ENCODE measurements at regions not wholly inside any gene's neighbourhood (a gene's known extent, or its start where the extent isn't known, plus 50 kb on each side); places are given as distances from the start of the nearest gene placed in this dataset.
"Not testable (repeated sequence)": the region's sequence is repeated elsewhere in the genome, so short reads cannot be mapped to it uniquely, and the experiment has no call there.

GRCh38 chr16:48024042-48024441 is 131.8 kb downstream of the ABCC12 start:
- DNase-seq (ENCODE audit: low read depth): no peak
- TF ChIP-seq, protein P1, sequence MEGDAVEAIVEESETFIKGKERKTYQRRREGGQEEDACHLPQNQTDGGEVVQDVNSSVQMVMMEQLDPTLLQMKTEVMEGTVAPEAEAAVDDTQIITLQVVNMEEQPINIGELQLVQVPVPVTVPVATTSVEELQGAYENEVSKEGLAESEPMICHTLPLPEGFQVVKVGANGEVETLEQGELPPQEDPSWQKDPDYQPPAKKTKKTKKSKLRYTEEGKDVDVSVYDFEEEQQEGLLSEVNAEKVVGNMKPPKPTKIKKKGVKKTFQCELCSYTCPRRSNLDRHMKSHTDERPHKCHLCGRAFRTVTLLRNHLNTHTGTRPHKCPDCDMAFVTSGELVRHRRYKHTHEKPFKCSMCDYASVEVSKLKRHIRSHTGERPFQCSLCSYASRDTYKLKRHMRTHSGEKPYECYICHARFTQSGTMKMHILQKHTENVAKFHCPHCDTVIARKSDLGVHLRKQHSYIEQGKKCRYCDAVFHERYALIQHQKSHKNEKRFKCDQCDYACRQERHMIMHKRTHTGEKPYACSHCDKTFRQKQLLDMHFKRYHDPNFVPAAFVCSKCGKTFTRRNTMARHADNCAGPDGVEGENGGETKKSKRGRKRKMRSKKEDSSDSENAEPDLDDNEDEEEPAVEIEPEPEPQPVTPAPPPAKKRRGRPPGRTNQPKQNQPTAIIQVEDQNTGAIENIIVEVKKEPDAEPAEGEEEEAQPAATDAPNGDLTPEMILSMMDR (conservative IDR thresholded peaks at IDR 0.05; ENCODE audit: low read length): no peak
- H3K4me3 ChIP-seq (ENCODE audit: low read length): no peak overlapping the region

GRCh38 chr16:48022496-48022895 is 133.3 kb downstream of the ABCC12 start:
- no peak for DNase-seq (ENCODE audit: low read depth)
- no peak overlapping the region for H3K4me3 ChIP-seq (ENCODE audit: low read length)
- TF ChIP-seq, protein P1 (conservative IDR thresholded peaks at IDR 0.05; ENCODE audit: low read length): no peak

GRCh38 chr16:48020617-48021016 is 135.2 kb downstream of the ABCC12 start:
- H3K4me3 ChIP-seq (ENCODE audit: low read length); DNase-seq (ENCODE audit: low read depth): not testable (repeated sequence)

DNA sequence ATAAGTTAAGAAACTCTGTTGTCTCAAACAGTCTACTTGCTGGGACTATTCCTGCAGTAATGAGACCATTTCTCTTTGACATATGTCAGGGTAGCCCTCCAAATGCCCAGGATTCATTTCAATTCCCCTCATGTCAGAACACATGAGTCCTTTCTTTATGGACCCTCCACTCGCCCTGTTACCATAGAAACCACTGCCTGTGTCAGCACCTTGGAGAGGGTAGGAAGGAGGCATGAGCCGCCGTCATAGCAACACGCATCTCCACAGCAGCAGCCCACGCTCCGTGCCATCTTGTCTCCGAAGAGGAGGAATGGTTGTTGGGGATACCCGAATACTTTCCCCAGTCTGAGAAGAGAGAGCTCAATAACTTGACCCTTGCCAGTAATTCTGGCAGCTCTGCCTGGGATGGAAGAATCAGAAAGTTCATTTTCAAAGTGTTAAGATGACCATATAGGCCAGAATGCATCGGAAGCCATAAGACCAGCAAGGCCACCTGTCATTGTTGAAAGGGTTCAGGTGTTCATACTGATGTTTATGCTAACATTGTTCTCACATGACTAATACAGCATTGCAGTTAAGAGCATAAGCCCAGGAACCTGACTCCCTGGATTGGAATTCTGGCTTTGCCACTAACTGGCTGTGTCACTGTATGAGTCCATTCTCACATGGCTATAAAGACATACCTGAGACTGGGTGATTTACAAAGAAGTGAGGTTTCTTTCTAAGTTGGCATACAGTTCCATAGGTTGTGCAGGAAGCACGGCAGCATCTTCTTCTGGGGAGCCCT is 141.3 kb downstream of the ABCC12 start:
- no peak for DNase-seq (ENCODE audit: low read depth)
- TF ChIP-seq, protein P1 (conservative IDR thresholded peaks at IDR 0.05; ENCODE audit: low read length): no peak
- no peak overlapping the region for H3K4me3 ChIP-seq (ENCODE audit: low read length)

- TF ChIP-seq, protein P1 (conservative IDR thresholded peaks at IDR 0.05; ENCODE audit: low read length): no peak
- H3K4me3 ChIP-seq (ENCODE audit: low read length): no peak overlapping the region
- DNase-seq (ENCODE audit: low read depth): no peak
Measured at GRCh38 chr16:48013491-48013901, 142.3 kb downstream of the ABCC12 start.

- TF ChIP-seq, protein P1 (conservative IDR thresholded peaks at IDR 0.05; ENCODE audit: low read length): no peak
- DNase-seq (ENCODE audit: low read depth): no peak
- no peak overlapping the region for H3K4me3 ChIP-seq (ENCODE audit: low read length)
Measured at GRCh38 chr16:48011878-48012658, 143.7 kb downstream of the ABCC12 start.

DNA sequence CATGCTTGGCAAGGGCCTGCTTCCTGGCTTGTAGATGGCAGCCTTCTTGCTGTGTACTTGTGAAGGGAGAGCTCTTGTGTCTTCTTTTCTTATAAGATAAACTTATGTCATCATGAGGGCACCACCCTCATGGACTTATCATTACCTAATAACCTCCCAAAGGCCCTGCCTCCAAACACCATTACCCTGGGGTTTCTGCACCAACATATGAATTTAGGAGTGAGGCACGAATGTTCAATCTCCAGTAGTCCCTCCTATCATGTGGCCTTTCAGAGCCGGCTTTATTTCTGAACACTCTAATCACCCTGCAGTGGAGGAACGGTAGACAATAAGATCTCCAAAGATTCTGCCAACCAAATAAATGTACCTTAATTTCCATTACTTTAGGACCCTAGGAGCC is 144.3 kb downstream of the ABCC12 start:
- DNase-seq (ENCODE audit: low read depth): no peak
- H3K4me3 ChIP-seq (ENCODE audit: low read length): no peak overlapping the region
- TF ChIP-seq, protein P1 (conservative IDR thresholded peaks at IDR 0.05; ENCODE audit: low read length): no peak

All from AG10803 (cell line).